Esophagus squamous epithelium (tissue), 5 donors: ENCODE measurements at regions not wholly inside any gene's neighbourhood (a gene's known extent, or its start where the extent isn't known, plus 50 kb on each side); places are given as distances from the start of the nearest gene placed in this dataset.

Experiments
- DNase-seq: peaks from one replicate; lab custom pipeline; 2025; lab: John Stamatoyannopoulos, UW
- H3K27ac ChIP-seq, 4 donors: fragments of 200-600 bp; sonication (generic); one replicate each; pipeline ENCODE4 v1.5.1; 2016 to 2019; ENCODE audit warnings: mild to moderate bottlenecking in 1 of 4
- H3K27me3 ChIP-seq, 4 donors: fragments of 200-600 bp; sonication (generic); 1 replicate in 3 of 4; 2 replicates in 1 of 4; pipeline versions ENCODE4 v1.5.1 to v1.6.0; 2017 to 2021; ENCODE audit warnings: antibody characterized with exemption in 1 of 4
- H3K36me3 ChIP-seq, 3 donors: fragments of 200-600 bp; sonication (generic); one replicate each; pipeline ENCODE4 v1.5.1; 2016 to 2019
- H3K4me1 ChIP-seq, 3 donors: fragments of 200-600 bp; sonication (generic); one replicate each; pipeline ENCODE4 v1.5.1; 2017 to 2019
- H3K4me3 ChIP-seq, 4 donors: fragments of 200-600 bp; sonication (generic); 1 replicate in 3 of 4; 2 replicates in 1 of 4; pipeline ENCODE4 v1.5.1; 2016 to 2019; ENCODE audit warnings: mild to moderate bottlenecking in 2 of 4, moderate library complexity in 1 of 4
- H3K9me3 ChIP-seq, 3 donors: fragments of 200-600 bp; sonication (generic); one replicate each; pipeline ENCODE4 v1.5.1; 2016 to 2019
- CTCF ChIP-seq, 6 experiments: fragments of 450-650 bp in 4 of 6; fragments of 200-600 bp in 2 of 6; sonication (generic) in 2 of 6; IDR thresholded peaks; one replicate each; pipeline ENCODE4 v1.5.1; 2016 to 2019; ENCODE audit warnings: antibody characterized with exemption in 6 of 6, mild to moderate bottlenecking in 4 of 6, moderate library complexity in 4 of 6
- POLR2A ChIP-seq, 4 donors: fragments of 450-650 bp; IDR thresholded peaks; one replicate each; pipeline ENCODE4 v1.6.1; 2017; ENCODE audit warnings: antibody characterized with exemption in 4 of 4, mild to moderate bottlenecking in 4 of 4, moderate library complexity in 3 of 4
- WGBS, 2 donors: methylation state at CpG; one replicate each; pipeline ENCODE4 v1.1.5; 2018; 5-methylcytosine and 5-hydroxymethylcytosine counted together
- intact Hi-C: fragments of 100-400 bp; cut with DNase I; formaldehyde crosslinking; loops from one replicate; pipeline ENCODE4 v1.15.0; 2022
- donor health status: DM: yes; HTN: yes; CAD: no.

GRCh38 chr4:100081491-100081890 is 108.8 kb downstream of the DDIT4L start:
- Histone ChIP-seq H3K27ac (no peak overlapping the region), H3K9me3 (no peaks in the 10 kb centered on the region), H3K27me3 (no peaks in the 10 kb centered on the region), H3K36me3 (no peaks in the 10 kb centered on the region), H3K4me3 (no peak overlapping the region), H3K4me1 (peaks cover 0 to 7% (median 0%) of the 10 kb centered on the region in 3 donors)
- no peak for DNase-seq
- 27 to 40% methylated on average over 1 of the region's 1 CpG for WGBS, 2 donors
- intact Hi-C loops = no loop called here
- TF ChIP-seq POLR2A (IDR thresholded peaks at IDR 0.05) (no peak), CTCF (IDR thresholded peaks at IDR 0.05) (no peak)

GRCh38 chr4:100079264-100079663 is 111.0 kb downstream of the DDIT4L start:
- intact Hi-C loops = no loop called here
- Histone ChIP-seq H3K27ac (no peak overlapping the region), H3K27me3 (no peaks in the 10 kb centered on the region), H3K36me3 (no peaks in the 10 kb centered on the region), H3K4me3 (no peak overlapping the region), H3K4me1 (peaks cover 0 to 7% (median 0%) of the 10 kb centered on the region in 3 donors), H3K9me3 (no peaks in the 10 kb centered on the region)
- DNase-seq = no peak
- WGBS, 2 donors = 89 to 92% methylated on average over 3 of the region's 3 CpGs
- TF ChIP-seq CTCF (IDR thresholded peaks at IDR 0.05) (no peak), POLR2A (IDR thresholded peaks at IDR 0.05) (no peak)

- H3K27ac ChIP-seq = no peak overlapping the region
- no peak for DNase-seq
- intact Hi-C loops = no loop called here
- H3K9me3 ChIP-seq = no peaks in the 10 kb centered on the region
- H3K36me3 ChIP-seq = no peaks in the 10 kb centered on the region
- no peak overlapping the region for H3K4me3 ChIP-seq
- peaks cover 0 to 7% (median 0%) of the 10 kb centered on the region in 3 donors for H3K4me1 ChIP-seq
- H3K27me3 ChIP-seq = no peaks in the 10 kb centered on the region
- TF ChIP-seq POLR2A (IDR thresholded peaks at IDR 0.05) (no peak), CTCF (IDR thresholded peaks at IDR 0.05) (no peak)
These were observed 113.5 kb downstream of the DDIT4L start for GRCh38 chr4:100076753-100077152.

- WGBS, 2 donors = 51 to 55% methylated on average over 2 of the region's 2 CpGs
- DNase-seq = no peak
These were observed 114.6 kb downstream of the DDIT4L start for GRCh38 chr4:100075486-100076270.

GRCh38 chr4:100075056-100075455 is 115.2 kb downstream of the DDIT4L start:
- Histone ChIP-seq H3K9me3 (no peaks in the 10 kb centered on the region), H3K27ac (no peak overlapping the region), H3K27me3 (no peaks in the 10 kb centered on the region), H3K36me3 (no peaks in the 10 kb centered on the region), H3K4me1 (no peaks in the 10 kb centered on the region), H3K4me3 (no peak overlapping the region)
- no peak for DNase-seq
- TF ChIP-seq CTCF (IDR thresholded peaks at IDR 0.05) = no peak
- no peak for TF ChIP-seq POLR2A (IDR thresholded peaks at IDR 0.05)
- intact Hi-C loops = no loop called here

More at GRCh38 chr4:100075486-100076270, 114.6 kb downstream of the DDIT4L start:
- Histone ChIP-seq H3K36me3 (no peaks in the 10 kb centered on the region), H3K4me3 (no peak overlapping the region), H3K27ac (no peak overlapping the region), H3K27me3 (no peaks in the 10 kb centered on the region), H3K9me3 (no peaks in the 10 kb centered on the region), H3K4me1 (no peaks in the 10 kb centered on the region)
- intact Hi-C loops = no loop called here
- no peak for TF ChIP-seq POLR2A (IDR thresholded peaks at IDR 0.05)
